Ammon's horn (tissue), 1 donor: ENCODE measurements at regions not wholly inside any gene's neighbourhood (a gene's known extent, or its start where the extent isn't known, plus 50 kb on each side); places are given as distances from the start of the nearest gene placed in this dataset.
A peak's percentile ranks its signal among the peaks of the same experiment; 100 is the strongest.
"Not testable (repeated sequence)": the region's sequence is repeated elsewhere in the genome, so short reads cannot be mapped to it uniquely, and the experiment has no call there.

Experiments used
- DNase-seq: peaks from one replicate; pipeline ENCODE4 v3.0.0-alpha.2; 2016; ENCODE audit warnings: low spot score

- DNase-seq: peak; percentile 29
Observed at GRCh38 chr12:28060871-28061270, 88.3 kb upstream of the PTHLH start.

- no peak for DNase-seq
Observed at GRCh38 chr12:28063355-28063880, 90.9 kb upstream of the PTHLH start.

DNA sequence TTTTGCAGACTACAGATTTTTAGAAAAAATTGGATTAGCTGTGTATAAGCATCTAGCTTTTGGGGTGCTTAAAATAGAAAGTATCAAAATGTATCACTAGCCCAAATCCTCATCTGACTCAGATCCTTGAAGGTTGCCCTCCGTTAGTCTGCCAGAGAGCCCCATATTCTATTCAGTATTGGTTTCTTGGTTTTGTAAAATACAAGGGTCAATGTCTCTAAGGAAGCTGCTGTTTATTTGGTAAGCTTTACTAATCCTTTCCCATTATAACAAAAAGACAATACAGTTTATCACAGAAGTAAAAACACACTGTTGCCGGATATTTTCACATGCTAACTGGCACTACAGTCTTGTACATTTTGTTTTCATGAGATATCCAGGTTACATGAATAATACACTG, 92.8 kb upstream of the PTHLH start:
- no peak for DNase-seq

DNA sequence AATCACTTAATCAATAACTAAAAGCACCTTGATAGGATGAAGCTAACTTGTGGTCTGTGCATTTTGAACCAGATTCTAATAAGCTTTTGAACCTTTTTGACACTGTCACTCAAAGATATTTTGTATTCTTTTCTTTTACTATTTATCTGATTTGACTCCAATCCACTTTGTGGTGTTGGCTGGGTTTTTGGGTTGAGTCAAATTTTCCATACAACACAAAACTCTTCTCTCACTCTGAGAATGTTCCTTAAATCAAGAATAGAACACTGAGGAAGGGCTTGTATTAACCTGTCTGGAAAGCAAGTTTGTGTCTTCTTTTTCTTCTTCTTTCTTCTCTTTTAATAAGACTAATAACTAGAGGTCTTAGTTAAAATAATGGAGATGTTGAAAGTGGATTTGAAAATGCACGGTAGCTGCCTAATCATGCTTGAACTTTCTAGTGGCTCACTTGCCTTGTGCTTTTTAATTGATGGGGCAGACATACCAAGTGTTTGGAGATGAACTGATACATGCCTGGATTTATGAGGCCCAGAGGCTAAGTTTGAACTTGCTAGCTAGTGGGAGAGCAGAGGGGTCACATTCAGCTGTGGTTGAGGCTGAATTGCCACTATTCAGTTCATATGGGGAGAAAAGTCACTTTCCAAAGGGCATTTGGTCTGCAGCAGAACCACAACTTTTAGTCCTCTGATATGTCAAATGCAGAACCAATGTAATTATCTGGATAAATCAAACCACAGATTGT, 93.5 kb upstream of the PTHLH start:
- no peak for DNase-seq

DNA sequence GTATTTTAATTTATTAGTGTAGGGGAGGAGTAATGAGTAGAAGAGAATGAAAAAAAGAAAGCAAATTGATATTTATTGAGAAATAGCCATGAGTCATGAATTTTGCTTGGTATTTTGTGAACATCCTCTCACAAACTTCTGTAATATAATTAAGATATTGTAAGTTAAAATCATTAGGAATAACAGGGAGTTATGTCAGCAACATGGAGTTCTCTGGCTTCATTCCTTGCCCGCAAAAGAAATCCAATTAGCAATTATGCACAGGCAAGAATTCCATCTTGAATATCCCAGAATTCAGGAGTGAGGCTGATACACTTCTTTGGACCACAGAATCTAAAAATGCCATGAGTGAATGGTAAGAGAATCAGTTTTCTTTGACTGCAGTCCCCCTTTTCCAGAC, 94.3 kb upstream of the PTHLH start:
- no peak for DNase-seq

DNA sequence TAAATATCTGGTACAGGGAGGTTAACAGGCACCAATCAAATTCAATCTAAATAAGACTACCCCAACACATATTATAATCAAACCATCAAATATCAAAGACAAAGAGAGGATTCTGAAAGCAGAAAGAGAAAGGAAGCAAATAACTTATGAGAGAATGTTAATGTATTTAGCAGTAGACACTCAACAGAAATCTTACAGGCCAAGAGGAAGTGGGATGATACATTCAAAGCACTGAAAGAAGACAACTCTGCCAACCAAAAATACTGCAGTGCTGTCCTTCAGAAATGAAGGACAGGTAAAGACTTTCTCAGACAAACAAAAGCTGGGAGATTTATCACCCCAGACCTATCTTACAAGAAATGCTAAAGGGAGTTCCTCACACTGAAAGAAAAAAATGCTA, 95.9 kb upstream of the PTHLH start:
- no peak for DNase-seq

DNA sequence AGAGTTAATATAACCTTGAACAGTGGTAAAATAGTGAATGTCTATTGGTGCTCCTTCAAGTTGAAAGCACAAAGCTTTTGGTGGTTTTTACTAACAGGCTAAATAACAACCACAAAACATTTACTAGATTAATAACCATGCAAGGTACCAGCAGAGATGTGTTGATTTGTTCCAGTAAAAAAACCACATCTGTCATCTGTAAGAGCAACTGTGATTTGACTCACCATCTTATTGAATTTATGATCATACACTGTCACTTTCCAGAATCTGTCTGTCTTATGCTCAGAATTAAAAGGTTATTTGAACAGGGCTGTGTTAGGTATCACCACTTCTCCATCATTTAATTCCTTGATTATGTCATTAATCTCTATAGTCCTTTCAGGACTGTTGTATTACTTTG, 107.0 kb upstream of the PTHLH start:
- DNase-seq: no peak

DNA sequence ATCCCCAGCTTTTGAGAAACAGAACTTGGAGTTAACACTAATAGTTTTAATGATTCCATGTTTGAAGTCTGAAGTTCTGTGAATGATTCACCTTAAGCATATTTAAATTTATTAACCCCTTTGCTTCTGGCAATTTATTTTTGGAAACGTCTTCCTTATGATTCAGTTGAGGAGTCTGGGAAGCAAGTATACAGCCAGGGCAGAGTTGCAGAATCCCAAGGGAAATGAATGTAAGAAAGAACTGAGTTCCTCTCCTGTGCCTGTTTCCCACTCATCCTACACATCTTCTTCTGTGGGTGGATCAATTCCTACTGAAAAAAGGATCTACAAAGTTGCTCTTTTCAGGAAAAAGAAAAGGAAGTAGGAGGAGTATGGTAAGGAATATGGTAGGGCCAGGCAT, 108.2 kb upstream of the CCDC91 start:
- no peak for DNase-seq

DNA sequence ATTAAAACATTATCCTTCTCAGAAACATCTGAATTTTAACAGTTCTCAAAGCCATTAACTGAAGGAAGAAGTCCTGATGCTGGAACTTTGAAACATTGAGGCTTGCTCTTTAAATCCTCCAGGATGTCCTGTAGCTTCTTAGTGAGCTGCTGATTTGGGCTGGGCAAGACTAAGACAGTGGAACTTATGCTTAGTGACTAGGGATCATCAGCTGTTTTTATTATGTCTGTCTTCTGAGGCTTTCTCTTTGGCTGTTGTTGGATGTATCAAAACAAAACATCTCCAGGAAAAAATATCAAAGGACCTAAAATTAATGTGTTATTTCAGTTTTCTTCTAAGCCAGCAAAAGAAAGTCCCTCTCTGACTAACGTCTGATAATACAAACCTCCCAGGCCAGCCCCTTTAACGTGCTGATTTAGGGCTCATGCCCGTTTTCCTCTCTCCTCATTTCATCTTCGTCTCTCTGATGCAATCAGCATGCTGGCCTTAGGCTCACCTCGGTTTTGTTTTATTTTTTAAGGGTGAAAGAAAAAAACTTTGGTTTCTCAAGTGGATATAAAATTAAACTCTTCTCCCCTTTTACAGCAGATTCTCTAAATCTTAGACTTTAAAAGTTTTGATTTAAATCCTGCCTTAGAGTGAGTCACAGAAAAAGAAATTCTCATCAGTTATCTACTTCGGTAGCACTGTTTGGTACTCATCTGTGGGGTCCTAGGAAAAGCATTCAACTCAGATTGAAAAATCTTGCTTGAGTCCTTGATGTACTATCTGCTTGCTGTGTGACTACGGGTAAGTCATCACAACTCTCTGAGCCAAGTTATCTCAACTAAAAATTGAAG, 106.2 kb upstream of the CCDC91 start:
- DNase-seq: no peak

DNA sequence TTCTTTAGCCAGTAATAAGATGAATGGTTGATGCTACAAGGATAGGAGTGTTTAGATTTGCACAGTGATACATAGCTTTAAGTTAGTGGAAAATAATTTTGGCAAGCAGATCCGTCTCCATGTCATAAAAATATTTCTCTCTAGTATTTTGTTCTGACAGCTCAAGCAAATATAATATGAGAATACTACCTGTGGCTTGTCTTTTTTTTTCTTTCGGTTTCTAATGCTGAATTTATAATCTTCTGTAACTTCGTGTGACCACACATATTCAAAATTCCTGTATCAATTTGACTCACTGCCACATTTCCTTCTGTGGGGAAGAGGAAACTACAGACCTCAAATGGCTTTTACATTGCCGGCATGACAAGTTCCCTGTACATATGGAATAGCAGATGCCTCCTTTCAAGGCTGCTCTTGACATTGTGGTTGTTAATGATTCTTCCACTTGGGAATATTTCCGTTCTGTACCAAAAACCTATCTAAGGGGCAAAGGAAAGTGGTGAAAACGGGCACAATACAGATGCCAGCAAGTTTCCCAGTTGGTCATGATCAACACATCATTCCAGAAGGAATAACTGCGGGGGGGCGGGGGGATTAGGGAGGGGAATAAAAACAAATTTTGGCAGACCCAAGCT, 103.6 kb upstream of the CCDC91 start:
- peak; percentile 2 for DNase-seq

GRCh38 chr12:28088566-28089272, 101.5 kb upstream of the CCDC91 start:
- DNase-seq: no peak

GRCh38 chr12:28089338-28089737, 100.9 kb upstream of the CCDC91 start:
- DNase-seq: no peak

DNA sequence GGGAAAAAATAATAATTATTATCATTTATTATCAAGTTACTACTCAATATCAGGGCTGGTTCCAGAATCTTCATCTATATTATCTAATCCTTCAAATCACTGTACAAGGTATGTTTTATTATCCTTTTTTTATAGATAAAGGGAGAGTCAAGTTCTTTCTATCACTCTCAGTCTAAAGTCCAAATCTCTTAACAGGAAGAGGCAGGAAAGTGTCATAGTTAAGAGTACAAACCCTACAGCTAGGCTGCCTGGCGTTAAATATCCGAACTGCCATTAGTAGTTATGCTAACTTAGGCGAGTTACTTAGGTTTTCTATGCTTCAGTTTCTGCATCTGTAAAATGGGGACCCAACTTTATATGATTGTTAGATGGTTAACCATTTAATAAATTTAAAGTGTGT, 99.4 kb upstream of the CCDC91 start:
- no peak for DNase-seq

DNA sequence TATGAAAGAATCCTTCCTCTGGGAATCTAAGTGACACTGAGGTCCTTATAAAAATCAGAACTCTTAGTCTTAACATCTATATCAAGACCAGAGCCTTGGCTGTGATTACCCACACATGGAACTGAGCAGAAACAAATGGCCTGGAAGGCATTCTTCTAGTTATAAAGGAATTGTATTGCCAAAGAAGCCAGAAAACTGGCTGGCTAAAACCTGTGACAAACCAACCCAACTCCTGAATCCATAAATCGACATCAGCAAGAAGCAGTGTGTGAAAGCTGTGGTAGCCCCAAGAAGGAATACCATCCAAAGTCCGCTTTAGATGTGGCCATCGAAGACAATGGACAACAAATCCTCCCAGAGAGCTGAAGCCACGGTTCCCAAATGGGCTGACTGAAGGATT, 97.9 kb upstream of the CCDC91 start:
- DNase-seq: no peak

- DNase-seq: no peak
Observed at GRCh38 chr12:28096649-28097048, 93.6 kb upstream of the CCDC91 start.

DNA sequence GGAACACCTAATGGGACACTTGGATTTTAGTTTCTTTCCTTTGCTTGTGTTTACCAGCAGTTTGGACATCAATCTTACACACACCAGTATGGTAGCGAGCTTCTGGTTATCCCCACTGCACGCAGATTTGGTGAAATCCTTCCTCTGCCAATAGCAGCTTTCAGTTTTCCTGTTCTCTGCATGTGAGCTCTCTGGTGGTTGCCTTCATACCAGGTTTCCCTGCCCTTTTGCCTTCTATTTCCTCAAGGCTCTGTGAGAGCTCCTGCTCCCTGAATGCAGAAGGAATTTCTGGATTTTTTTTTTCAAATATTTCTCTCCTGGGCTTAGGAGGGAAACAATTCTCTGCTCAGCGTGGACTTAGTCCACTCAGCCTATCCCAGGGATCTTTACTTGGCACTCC, 93.0 kb upstream of the CCDC91 start:
- DNase-seq: no peak

GRCh38 chr12:28099245-28099644, 91.0 kb upstream of the CCDC91 start:
- not testable (repeated sequence) for DNase-seq

DNA sequence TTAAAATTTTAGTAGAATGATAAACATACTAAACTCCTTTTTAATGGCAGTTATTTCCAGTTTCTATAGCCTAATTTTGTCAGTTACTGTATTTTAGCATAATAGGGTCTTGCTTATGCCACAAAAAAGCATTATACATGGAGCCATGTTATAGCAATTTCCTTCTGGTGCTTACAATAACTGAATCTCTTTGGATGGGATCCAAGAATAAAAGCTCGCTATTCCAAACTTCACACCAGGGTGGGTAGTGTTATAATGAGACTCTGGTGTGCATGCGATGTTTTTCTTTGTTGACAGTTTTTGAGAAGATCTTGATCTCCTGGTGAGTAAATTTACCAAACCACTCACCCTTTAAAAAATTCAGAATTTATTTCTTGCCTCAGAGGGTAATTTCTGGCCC, 90.4 kb upstream of the CCDC91 start:
- DNase-seq: no peak

DNA sequence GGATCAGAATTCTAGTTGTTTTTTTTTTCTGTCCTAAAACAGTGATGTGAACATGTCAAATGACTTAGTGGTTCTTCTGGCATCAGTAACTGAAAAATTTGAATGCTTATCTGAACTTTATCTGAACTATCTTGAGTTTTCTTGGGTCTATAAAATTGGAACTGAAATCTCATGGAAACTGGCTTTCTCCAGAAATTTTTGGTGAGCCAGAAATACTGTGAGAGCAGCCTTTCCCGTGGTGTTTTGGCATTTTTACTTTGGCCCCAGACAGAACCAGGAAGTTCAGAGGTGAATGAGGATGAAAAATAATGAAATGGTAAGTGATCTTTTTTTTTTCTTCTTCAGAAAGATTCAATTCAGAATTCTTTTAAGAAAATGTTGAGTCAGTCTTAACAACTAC, 89.5 kb upstream of the CCDC91 start:
- DNase-seq: no peak

DNA sequence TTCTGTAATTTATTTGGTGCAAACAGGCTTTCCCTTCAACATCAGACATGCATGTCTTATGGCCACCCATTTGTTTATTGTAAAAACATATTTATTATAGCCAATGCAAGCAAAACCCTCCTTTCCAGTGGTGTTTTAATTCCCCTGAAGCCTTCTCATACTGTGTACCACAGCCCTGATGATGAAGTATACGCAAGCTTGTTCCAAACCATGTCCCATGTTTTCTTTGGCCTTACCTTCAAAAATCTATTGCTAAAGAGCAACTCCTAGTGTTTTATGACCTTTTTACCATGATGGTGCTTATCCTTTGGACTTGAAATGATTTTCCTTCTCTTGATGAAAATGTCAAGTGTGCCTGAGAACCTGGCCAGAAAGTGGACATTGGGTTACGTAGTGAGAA, 85.9 kb upstream of the CCDC91 start:
- DNase-seq: no peak

DNA sequence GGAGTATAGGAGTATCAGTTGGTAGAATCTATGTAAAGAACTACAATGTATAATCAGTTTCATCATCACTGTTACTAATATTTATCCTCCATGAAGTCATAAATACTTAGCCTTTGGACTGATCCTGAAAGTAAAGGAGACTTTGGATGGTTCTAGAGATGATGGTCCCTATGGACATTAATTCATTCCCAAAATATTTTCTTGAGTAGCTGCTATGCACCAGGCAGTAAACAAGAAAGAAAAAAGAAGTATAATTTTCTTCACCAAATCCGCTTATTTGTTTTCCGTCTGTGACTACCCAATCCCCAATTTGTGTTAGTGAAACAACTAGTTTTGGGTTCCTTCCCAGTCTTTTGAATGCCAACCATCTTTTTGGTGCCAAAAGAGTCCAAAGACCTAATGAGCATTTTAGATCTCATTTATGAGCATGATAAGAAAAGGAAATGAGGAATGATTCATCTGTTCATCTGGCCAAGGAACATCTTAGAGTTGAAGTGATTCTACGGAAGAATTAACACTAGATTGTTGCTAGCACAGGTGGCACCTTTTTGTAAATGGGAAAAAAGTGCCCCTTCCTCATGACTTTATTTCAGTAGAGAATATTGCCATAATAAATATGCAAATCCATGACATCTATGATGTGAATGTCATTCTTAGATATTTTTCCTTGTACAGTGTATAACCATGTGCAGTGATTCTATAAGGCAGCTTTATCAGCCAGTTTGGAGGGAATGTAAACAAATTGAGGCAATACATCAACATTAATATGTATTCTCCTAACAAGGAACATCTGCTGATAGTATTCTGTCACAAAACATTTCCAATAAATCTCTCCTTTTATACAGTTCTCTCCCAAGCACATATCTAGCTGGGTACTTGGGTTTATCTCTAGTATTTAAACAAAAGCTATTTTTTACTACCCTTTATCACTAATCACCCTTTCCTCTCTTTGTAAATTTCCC, 85.1 kb upstream of the CCDC91 start:
- DNase-seq: no peak
